ENCODE measurements at regions not wholly inside any gene's neighbourhood (a gene's known extent, or its start where the extent isn't known, plus 50 kb on each side); places are given as distances from the start of the nearest gene placed in this dataset.
"Not testable (repeated sequence)": the region's sequence is repeated elsewhere in the genome, so short reads cannot be mapped to it uniquely, and the experiment has no call there.

GRCh38 chr1:4118746-4119515, 218.9 kb upstream of the C1orf174 start:
- DNase-seq (ENCODE audit: low read depth, low spot score): no peak

GRCh38 chr1:4119516-4120220, 219.6 kb upstream of the C1orf174 start:
- DNase-seq (ENCODE audit: low read depth, low spot score): no peak

DNA sequence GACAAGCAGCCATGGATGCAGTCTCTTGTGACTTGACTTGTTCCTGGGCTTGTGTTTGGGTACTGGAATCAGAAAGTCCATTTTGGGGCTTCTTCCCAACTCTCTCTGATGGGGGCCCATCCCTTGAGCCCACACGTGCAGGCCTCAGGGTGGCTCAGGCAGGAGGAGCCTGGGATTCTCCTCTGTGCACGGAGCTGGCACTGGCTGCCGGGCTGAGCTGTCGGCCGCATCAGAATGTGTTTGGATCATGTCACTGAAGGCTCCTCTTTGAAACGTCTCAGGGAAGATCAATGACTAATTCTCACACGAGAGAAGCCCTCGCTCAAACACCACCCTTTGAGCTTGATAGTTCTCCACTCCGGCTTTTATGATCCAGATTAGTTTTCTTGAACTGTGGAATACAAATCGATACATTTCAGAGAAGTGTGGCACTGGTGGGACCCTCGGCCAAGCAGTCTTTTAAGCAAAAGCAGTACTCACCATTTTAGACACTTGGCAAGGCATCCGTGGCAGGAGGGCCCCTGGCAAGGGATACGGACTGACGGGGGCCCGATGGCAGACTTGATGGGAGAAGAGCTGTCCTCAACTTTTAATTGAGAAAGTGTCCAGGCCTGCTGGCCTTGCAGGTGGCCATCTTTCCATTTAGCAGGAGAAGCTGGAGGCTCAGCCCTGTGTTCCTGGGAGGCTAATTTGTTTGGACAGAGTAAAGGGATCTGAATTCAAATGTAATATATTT, 220.7 kb upstream of the C1orf174 start:
- no peak for DNase-seq (ENCODE audit: low read depth, low spot score)

DNA sequence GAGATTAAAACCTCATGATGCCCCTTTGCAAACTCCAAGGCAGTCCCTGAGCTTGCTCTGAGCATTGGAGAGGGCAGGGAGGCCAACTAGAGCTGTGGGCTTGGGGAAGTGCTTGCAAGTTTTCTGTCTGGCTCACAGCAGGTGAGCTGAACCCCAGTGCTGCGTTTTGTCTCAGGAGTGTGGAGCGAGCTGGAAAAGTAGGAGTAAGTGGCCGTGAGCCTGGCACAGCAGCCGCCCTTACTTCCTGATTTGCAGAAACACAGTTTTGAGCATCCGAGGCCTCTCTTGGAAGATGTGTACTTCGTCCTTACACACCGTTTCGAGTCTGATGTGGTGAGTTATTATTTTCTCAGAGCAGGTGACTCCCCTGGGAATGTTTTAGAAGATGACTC, 221.2 kb upstream of the C1orf174 start:
- no peak for DNase-seq (ENCODE audit: low read depth, low spot score)

GRCh38 chr1:4121834-4122512, 221.9 kb upstream of the C1orf174 start:
- DNase-seq (ENCODE audit: low read depth, low spot score): no peak

DNA sequence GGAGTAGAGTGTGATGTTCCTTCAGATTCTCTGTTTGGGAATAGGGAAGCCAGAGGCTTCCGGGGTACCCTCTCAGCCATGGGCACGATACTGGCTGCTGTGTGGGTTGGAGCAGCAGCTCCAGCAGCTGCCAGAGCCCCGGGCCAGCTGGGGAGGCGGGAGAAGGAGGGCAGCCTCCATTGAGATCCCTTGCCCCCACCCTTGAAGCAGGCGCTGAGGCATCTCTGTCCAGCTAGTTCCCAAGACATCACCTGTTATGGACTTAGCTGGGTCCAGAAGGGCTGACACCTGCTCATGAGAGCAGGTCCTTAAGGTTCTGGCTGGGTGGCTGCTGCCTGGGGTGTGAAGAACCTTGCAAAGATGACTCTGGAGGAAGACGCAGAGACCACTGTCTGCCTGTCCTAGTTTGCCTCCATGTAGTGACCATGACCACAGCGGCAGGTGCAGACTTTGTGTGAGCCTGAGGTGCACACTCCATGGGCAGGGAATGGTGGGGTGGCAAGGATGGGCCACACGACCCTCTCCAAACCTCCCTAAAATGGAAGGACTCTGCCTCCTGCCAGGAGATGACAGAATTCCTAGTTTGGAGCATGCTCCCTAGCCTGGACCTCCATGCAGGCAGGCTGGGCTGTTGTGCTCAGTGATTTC, 222.6 kb upstream of the C1orf174 start:
- DNase-seq (ENCODE audit: low read depth, low spot score): no peak

- DNase-seq (ENCODE audit: low read depth, low spot score): no peak
Observed at GRCh38 chr1:4124631-4125145, 224.6 kb upstream of the C1orf174 start.

DNA sequence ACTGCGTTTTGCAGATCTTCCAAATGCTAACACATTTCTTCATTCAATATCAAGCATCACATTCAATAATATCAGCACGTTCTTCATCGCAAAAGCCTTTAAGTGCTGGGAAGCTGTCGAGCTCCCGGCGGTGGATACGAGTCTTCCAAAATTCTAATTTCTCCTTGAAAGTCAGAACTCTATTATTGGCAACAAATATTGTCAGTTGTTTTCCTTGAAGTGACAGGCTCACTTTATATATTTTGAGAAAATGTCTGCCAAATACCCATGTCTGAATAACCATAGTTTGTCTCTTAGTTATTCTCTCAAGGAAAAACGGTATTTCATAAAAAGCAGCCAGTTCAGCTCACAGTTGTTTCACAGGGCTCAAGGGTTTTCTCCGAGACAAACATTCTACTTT, 226.2 kb upstream of the C1orf174 start:
- no peak for DNase-seq (ENCODE audit: low read depth, low spot score)

- no peak for DNase-seq (ENCODE audit: low read depth, low spot score)
Observed at GRCh38 chr1:4126731-4127591, 226.9 kb upstream of the C1orf174 start.

DNA sequence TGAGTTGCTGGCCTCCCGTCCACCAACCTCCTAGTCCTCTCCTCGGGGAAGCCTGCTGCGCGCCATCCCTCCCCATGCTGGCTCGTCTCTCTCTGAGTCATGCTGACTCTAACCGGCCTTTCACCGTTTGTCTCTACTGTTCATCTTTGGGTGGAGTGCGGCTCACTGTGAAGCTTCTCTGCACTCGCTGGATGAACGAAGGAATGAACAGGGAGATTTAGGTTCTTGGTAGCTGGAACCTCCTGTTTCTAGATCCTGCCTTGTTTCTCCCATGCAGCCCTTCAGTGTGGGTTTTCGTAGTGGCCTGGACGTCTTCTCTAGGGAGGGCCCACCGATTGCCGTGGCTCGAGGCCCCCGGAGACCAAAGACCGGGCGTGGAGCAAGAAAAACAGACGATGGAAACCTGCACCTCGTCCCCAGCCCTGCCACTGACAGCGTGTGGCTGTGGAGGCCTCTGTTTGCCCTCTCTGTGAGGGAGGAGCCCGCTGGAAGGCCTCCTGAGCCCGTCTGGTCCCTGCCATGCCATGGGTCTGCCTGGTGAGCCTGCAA, 227.6 kb upstream of the C1orf174 start:
- DNase-seq (ENCODE audit: low read depth, low spot score): no peak

DNA sequence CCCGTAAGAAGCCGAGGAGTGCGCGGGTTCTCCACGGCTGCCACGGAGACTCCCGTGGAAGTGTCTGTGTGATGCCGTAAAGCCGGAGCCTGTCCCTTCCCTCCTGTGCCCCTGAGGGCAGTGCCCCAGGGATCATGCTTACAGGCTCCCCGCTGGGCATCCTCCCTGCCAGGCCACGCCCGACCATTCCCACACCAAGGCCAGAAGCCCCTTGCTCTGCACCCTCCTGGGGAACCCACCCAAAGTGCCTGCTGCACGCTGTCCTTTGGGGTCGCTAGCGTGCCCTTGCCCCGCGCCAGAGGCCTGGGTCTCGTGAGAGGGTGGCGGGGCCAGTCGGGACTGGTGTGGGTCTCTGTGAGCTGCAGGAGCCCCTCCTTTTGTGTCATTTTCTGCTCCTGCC, 228.5 kb upstream of the C1orf174 start:
- DNase-seq (ENCODE audit: low read depth, low spot score): no peak

GRCh38 chr1:4129693-4130092, 229.6 kb upstream of the C1orf174 start:
- DNase-seq (ENCODE audit: low read depth, low spot score): no peak

DNA sequence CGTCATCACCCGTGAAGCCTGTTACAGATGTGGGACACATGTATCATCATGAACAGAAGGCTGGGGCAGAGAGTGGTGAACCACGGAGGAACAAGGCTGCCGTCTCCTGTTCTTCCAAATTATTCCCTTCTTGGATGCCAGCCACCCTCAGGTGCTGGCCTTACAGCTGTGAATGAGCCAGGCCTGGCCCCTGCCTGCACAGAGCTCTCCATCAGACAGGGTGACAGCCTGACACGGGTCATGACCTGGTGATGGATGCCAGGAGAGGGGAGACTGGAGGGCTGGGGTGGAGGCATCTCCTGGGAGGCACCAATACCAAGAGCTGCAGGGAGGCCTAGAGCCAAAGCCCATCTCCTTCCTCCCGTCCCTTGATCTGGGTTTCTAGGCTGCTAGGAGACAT, 230.0 kb upstream of the C1orf174 start:
- DNase-seq (ENCODE audit: low read depth, low spot score): no peak

DNA sequence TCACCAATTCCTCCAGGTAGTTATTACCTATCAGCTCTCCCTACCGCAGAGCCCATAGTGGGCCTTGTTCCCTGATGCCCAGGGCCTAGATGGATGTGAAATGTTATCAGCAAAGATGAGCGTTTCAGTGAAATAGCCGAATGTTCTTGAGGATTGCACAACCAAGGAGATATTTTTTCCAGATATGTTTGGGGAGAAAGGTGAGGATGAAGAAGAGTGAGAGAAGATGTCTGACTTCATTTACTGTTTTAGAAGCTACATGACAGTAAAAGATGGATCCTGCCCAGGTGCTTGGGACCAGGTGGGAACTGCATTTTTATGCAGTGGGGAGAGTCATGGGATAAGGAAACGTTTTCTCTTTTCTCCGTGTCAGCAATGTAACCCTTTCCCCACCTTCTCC, 231.7 kb upstream of the C1orf174 start:
- no peak for DNase-seq (ENCODE audit: low read depth, low spot score)

DNA sequence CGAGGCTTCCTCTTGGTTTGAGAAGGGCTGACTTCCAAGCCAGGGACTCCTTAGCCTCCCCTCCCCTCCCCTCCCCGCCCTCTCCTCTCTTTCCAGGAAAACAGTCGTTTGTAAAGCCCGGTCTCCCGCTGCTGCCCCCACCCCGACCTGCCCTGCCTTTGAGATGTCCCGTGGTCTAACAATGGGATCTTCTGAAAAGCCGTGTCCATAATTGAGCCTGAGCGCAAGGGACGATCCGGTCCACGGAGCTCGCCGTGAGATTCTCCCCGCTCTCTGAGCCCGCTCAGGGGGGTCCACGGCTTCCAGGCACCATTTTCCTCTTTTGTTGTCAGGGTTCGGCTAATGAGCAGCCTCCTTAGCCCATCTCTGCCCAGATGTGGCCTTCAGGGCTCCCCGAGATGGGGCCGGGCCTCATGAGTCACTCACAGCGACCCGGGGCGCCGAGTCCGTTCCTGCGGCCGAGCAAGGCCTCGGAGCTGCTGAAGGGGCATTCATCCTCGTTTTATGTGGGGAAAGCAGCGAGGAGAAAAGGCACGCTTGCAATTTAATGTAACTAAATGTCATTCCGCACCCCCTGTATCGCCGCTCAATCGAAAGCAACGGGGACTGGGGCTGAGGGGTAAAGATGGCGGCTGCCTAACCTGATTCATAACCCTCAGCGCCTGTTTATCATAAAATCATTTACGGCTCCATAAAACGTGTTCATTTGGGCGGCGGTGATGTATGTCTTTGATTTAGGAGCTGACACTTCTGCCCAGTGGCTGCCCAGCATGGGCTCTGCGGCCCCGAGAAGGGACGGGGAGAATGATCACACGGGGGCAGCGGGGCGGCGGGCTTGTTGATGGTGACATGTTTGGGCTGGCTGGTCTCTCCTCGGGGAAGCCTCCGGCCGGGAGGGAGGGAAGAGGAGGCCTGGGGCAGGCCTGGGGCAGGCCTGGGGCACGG, 232.6 kb upstream of the C1orf174 start:
- no peak for DNase-seq (ENCODE audit: low read depth, low spot score)

DNA sequence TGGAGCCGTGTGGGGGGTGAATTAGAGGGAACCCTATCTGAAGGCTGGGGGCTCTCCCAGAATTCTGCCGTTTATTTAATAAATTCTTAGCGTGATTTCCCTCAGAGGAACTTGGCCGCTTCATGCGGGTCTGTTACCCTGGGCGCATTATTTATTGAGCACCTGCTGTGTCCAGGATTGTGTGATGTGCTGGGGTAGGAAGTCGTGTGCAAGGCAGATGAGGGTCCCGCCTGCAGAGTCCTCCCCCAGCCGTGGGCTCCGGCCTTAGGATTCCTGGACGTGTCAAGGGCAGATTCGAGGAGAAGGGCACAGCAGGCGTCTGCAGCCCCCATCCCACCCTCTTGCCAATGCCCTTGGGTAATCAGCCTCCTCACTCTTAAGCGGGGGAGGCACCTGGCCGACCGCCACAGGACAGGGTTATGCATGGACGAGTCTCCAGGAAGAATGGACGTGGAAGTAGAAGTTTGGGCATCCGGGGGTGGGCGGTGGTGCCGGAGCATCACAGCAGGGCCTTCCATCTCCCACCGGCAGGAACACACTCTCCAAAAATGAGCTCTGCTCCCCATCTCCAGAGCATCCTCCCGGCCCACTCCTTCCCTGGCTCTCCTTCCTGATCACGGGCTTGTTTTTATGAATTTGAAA, 233.3 kb upstream of the C1orf174 start:
- DNase-seq (ENCODE audit: low read depth, low spot score): no peak

DNA sequence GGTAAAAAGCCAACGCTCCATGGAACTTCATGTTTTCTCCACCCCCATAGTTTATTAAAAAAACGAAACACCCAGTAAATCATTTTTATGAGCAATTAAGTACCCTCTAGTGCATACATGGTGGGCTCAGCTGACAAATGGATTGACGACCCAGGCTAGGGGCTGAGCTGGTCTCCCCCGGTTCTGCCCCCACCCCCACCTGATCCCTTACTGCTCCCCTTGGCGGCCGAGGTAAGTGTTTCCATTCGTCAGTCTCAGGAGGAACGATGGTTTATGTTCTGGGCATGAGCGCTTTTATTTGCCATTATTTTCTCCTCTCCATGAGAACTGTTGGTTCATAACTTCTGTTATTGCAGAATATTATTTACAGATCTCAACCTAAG, 233.9 kb upstream of the C1orf174 start:
- DNase-seq (ENCODE audit: low read depth, low spot score): no peak

- not testable (repeated sequence) for DNase-seq (ENCODE audit: low read depth, low spot score)
Observed at GRCh38 chr1:4135853-4136252, 235.8 kb upstream of the C1orf174 start.

All from activated CD4-positive, CD25-positive, alpha-beta regulatory T cell treated with anti-CD3 and anti-CD28 coated beads, Interleukin-2, amount 50 U/mL, for 16 hours (primary cell).